Medulla oblongata (tissue), 1 donor: ENCODE measurements at regions not wholly inside any gene's neighbourhood (a gene's known extent, or its start where the extent isn't known, plus 50 kb on each side); places are given as distances from the start of the nearest gene placed in this dataset.
"Not testable (repeated sequence)": the region's sequence is repeated elsewhere in the genome, so short reads cannot be mapped to it uniquely, and the experiment has no call there.

Source experiments
- DNase-seq: peaks from one replicate; pipeline ENCODE4 v3.0.0-alpha.2; 2015; ENCODE audit errors: extremely low spot score

- no peak for DNase-seq
Observed at GRCh38 chr6:114651611-114652010, 308.8 kb upstream of the HS3ST5 start.

DNA sequence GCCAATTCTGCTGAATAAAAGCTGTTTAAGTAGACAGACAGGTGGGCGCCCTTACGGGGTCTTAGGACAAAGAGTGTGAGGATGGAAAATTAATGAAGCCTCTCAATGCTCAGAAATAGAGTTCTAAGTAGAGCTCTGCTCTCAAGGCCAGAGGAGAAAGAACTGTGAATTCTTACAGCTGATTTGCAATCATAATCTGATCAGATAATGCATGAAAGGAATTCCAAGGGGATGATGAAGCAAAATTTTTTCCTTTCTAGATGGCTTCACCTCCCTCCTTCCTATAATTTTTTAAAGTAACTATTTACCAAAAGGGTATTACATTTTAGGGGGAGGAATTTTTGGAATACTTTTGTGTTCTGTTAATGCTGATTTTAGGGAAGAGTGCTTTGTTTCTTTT is 308.1 kb upstream of the HS3ST5 start:
- no peak for DNase-seq

GRCh38 chr6:114649298-114649697 is 306.5 kb upstream of the HS3ST5 start:
- no peak for DNase-seq

DNA sequence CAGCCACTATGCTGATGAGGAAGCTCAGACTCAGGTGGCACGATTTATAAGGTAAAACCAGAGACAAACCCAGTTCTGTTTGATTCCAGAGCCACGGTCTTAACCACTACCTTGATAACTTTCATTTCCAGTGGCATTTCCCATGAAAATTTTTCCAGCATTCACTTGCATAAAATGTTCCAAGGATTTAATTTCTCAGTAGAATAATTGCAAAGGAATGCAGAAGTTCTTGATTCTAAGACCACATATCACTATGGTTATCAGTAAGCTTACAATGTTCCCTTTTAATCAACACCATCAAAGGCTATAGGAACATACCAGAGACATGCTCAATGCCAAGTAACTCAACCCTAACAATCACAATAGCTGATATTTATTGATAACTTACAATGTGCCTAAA is 306.0 kb upstream of the HS3ST5 start:
- DNase-seq, result no peak

DNA sequence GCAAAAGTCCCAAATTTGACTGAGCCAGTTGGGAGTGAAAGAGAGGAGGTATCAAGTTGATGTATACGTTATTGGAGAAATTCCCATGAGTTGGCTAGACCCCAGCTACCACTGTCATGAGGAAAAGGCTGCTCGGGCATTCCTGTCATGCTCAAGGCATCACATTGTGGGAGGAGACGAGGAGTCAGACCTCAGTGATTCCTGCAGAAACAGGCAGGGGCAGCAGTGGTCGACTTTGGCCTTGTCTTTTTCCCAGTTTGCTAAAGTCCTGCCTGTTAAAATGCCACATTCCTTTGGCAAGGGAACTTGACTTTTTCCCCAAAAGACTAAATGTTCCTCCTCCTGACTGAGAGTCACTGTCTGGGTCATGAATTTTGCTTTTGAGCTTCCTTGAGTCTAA is 295.5 kb upstream of the HS3ST5 start:
- no peak for DNase-seq

- no peak for DNase-seq
Observed at GRCh38 chr6:114634016-114634415, 291.2 kb upstream of the HS3ST5 start.

DNA sequence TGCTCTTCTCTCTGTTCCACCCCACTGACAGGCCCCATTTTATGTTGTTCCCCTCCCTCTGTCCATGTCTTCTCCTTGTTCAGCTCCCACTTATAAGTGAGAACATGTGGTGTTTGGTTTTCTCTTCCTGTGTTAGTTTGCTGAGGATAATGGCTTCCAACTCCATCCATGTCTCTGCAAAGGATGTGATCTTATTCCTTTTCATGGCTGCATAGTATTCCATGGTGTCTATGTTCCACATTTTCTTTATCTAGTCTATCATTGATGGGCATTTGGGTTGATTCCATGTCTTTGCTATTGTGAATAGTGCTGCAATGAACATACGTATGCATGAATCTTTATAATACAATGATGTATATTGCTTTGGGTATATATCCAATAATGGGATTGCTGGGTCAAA is 283.4 kb upstream of the HS3ST5 start:
- DNase-seq, result not testable (repeated sequence)

GRCh38 chr6:114619621-114620200 is 276.9 kb upstream of the HS3ST5 start:
- DNase-seq, result no peak

DNA sequence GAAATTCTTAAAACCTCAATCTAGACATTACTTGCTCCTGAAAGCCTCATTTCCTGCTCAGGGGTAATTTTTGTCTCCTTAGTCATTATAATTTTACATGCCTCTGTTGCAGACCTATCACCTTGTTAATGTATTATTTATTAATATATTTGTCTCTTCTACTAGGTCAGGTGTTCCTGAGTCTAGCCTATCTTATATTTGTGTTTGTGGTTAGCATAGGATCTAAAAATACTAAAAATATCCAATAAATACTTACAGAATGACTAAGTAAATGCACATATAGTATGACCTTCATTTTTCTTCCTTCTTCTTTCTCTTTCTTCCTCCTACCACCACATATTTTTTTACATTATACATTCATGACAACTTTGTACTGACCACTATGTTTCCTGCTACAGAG is 268.9 kb upstream of the HS3ST5 start:
- DNase-seq, result no peak

- DNase-seq, result no peak
Observed at GRCh38 chr6:114608091-114608490, 265.3 kb upstream of the HS3ST5 start.

DNA sequence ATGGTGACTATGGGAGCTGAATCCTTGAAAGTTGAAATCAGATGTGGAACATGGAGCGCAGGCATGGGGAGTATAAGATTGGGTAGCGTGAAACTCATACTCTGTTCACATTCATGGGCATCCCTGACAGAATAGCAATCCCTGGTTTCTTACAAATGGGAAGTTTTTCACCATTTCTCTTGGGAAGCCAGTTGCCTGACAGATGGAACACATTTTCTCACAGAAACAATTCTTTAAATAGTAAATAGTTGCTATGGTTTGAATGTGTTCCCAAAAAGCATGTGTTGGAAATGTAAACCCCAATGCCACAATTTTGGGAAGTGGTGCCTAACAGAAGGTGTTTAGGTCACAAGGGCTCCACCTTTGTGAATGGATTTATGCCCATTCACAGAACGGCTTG is 262.8 kb upstream of the HS3ST5 start:
- no peak for DNase-seq

DNA sequence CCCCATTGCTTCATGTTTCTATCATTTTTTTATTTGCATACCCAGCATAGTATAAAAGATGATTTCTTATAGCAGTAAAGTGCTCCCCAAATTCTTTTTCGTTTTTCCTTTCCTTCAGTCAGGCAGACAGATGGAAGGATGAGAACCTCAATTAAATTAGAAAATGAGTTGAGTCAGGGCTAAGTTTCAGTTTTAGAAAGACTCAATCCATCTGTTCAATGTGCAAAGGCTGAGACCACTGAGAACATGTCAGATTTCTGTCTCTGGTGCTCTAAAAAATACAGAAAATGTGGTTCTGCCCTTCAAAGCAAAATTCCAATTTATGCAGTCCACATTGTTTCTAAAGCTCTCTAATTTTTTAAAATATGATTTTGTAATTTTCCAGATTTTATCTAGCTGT is 257.6 kb upstream of the HS3ST5 start:
- DNase-seq, result no peak

DNA sequence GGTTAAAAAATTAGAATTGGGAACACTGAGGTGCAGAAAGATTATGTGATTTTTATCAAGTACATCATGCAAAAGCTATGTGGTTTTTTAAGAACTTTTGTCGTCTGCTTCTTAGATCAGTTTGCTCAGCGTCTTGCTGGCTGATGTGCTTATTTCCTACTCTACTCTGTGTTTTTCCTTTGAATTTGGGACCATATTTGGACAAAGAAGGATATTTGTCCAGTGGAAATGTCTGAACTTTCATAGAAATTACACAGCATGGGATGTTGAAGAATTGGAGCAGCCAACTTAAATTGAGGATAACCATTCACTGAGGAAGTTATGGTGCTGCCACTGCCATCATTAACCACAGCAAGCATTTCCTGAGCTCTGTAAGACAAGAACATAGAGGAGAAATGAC is 252.8 kb upstream of the HS3ST5 start:
- DNase-seq, result no peak

GRCh38 chr6:114595186-114595585 is 252.4 kb upstream of the HS3ST5 start:
- no peak for DNase-seq

GRCh38 chr6:114592506-114592905 is 249.7 kb upstream of the HS3ST5 start:
- DNase-seq, result no peak

DNA sequence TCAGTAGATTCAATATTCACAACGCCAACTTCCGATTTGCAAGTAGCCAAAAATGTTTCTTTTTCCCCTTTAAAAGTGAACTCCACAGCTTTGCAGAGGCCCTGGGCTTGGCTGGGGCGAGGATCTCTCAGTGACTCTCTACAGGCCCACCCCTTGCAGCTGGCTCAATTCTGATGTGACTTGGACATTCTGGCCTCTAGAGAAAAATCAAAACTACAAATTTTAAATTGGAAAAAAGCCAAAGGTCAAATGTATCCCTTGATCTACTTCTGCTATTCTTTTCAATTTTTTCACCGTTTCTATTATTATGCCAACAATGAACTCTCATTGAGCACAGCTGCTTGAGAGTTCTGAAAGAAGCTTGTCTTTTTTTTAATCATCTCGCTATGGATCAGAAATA is 245.9 kb upstream of the HS3ST5 start:
- DNase-seq, result no peak

- DNase-seq, result no peak
Observed at GRCh38 chr6:114586298-114586697, 243.5 kb upstream of the HS3ST5 start.

GRCh38 chr6:114581293-114581692 is 238.5 kb upstream of the HS3ST5 start:
- DNase-seq, result no peak

DNA sequence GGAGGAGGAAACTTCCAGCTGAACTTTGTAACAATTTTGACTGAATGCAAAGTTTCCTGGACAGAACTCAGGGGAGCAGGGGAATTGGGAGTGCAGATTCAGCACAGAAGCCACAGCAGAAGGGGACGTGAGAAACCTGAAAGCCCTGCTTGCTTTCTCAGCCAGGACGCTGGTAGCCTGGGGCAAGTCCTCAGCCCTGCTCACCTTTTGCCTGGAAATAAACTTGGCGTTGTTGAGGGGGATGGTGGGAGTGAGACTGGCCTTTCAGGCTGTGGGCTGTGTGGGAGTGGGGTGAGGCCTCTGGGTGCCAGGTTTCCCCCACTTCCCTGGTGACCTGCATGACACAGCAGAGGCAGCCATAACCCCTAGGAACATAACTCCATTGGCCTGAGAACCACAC is 238.1 kb upstream of the HS3ST5 start:
- no peak for DNase-seq

GRCh38 chr6:114579486-114579885 is 236.7 kb upstream of the HS3ST5 start:
- no peak for DNase-seq

- DNase-seq, result no peak
Observed at GRCh38 chr6:114577109-114577508, 234.3 kb upstream of the HS3ST5 start.

- no peak for DNase-seq
Observed at GRCh38 chr6:114576330-114576729, 233.5 kb upstream of the HS3ST5 start.

- DNase-seq, result no peak
Observed at GRCh38 chr6:114569669-114570068, 226.8 kb upstream of the HS3ST5 start.

GRCh38 chr6:114564302-114564933 is 221.6 kb upstream of the HS3ST5 start:
- no peak for DNase-seq
